GM20431 (cell line): ENCODE measurements at regions not wholly inside any gene's neighbourhood (a gene's known extent, or its start where the extent isn't known, plus 50 kb on each side); places are given as distances from the start of the nearest gene placed in this dataset.
"Not testable (repeated sequence)": the region's sequence is repeated elsewhere in the genome, so short reads cannot be mapped to it uniquely, and the experiment has no call there.

Experiments
- in situ Hi-C: fragments of 300-500 bp; cut with MseI, MboI; formaldehyde crosslinking; loops from one replicate; pipeline ENCODE4 v1.15.0; 2020; ENCODE audit warnings: low sequenced_read_pairs; ENCODE audit not compliant: unreplicated experiment

GRCh38 chr4:154907345-154908045 lies 126.4 kb downstream of the RBM46 start:
- in situ Hi-C loops = not testable (repeated sequence)

GRCh38 chr4:154908168-154908567 lies 127.1 kb downstream of the RBM46 start:
- in situ Hi-C loops = no loop called here

DNA sequence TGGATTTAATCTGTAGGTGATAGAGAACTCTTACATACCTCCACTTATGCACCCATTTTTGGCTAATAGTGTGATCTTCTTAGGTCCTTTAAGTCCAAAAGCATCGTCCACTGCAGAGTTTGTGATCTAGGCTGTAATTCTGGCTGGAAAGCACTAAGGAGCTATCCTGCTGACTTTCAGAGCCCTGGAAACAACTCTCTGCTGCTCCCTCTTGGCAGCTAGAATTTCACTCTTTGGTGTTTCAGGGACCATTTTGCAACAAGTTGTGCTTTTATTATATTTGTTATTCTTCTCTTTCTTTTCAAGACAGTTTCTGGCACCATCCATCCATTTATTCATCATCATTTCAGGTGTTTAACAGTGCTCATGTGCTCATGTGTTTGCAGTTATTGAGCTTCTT lies 130.0 kb downstream of the RBM46 start:
- in situ Hi-C loops = no loop called here

GRCh38 chr4:154911608-154912098 lies 130.6 kb downstream of the RBM46 start:
- in situ Hi-C loops = no loop called here

GRCh38 chr4:154916068-154916467 lies 135.0 kb downstream of the RBM46 start:
- in situ Hi-C loops = no loop called here

DNA sequence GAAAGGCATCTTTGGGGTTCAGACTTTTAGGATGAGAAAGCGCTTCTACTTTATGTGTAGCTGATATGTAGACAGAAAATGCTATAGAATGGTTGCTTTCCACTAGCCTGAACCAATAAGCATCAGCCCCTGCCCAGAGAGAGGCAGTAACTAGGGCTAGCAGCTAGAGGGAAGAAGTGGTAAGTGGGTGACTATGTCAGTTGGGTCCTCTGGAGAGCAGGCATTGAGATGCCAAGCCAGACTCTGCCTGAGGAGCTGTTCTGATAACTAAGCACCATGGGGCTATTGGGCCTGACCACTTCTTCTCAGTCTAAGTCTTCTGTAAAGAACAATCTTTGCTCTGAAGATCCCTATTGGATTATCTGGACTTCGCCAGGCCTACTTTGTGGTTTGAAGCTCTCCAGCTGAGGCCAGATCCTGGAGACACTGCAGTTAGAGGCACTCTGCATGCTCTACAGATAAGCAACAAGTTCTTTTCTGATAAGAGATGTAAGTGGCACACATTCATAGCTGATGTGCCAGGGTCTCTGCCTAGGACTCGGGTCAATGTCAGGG lies 146.1 kb downstream of the RBM46 start:
- in situ Hi-C loops = no loop called here

- in situ Hi-C loops = no loop called here
Measured at GRCh38 chr4:154928640-154929257, 147.7 kb downstream of the RBM46 start.

DNA sequence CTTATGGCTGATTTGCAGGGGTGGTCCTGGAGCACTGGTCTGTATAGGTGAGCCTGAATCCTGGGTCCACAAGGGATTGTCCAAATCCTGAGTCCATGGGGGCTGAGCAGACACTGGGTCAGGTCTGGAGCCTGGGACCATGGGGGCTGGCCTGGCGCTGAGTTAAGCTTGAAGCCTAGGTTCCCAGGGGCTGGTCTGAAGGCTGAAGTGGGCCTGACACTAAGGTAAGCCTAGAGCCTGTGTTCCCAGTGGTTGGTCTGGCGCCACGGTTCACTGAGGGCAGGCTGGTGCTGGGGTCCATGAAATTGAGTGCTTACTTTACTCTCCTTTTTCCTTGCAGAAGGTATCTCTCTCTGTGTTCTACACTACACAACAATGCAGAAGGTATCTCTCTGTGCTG lies 155.8 kb downstream of the RBM46 start:
- in situ Hi-C loops = no loop called here

DNA sequence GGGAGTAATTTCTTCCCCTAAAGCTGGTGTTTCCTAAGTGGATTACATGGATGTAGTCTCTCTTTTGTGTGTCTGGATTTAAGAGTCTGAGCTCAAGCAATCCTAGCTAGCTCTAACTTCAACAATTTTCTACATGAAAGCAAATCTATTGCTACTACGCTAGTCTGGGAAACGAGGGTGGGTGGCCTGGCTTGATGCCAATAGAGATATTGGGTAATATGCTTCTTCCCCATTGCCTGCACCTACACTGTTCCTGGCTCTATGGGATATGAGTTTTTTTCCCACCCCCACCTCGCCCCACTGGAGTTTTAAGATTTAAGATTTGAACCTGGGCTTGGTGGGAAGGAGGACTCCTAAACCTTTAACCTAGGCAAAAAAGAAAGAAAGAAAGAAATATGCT lies 158.8 kb downstream of the RBM46 start:
- in situ Hi-C loops = no loop called here

GRCh38 chr4:154942176-154942575 lies 161.1 kb downstream of the RBM46 start:
- in situ Hi-C loops = no loop called here

DNA sequence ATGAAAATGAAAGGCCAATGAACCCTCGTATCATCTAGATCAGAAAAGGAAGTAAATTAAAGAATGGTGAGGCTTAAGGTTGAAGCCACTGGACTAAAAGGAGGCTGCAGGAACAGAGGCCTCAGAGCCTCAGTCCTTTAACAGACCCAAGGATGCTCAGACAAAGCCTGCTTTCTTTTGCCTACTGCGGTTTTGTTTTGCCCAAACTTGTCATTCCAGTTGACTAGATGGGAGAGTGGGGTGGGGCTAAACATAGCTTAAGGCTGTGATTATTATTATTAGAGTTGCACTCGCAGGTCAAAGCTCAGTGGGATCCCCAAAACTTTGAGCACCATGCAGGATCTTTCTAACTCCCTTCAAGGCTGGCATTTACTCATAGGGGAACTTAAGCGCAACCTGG lies 163.9 kb downstream of the RBM46 start:
- in situ Hi-C loops = no loop called here

DNA sequence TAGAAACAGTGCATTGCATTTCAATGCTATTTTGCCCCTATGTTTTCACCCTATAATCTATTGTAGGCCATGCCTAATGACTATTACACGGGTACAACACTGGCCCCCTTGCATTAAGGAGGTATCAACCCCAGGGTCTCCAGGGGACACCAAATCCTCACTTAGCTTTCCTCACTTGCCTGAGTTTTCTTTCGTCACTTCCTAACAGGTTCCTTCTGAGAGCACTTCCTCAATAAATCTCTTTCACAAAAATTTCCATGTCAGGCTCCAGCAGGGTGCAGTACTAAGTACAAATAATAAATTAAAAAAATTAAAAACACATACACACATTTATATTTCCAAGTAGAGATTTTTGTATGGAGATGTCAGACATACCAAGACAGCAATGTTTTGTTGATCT lies 165.0 kb downstream of the RBM46 start:
- in situ Hi-C loops = no loop called here

DNA sequence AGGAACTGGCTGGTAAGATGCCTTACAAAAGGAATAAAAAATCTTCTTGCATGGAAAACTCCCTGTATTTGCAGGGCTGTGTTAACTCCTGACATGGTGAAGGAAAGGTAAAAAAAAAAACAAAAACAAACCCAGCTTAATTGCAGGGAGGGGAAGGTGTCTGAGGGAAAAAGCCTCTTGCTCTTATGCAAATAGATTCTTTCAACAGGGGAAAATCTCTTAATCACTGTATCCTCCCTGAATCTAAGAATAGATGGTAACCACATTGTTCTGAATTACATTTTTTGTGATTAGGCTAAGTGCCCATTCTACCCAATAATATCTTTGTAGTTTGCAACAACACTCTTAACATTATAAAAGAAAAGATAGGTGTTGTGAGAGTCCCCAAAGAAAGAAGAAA lies 172.6 kb downstream of the RBM46 start:
- in situ Hi-C loops = no loop called here

DNA sequence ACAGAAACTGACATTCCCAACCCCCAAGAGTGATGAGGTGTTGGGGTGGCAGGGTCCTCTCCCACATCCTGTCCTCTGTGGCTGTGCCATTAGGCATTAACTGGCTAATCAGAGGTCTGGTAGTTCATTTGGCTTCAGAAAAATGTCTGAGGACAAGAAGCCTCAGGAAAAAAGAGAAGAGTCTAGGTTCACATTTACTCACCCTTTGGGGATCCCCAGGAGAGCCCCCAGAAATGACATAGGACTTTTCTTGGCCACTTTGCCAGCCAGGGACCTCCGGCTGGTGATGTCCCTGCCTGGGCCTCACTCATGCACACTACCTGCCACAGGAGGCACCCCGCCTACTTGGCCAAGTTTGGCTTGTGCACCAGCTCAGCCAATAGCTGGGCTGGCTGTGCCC lies 173.0 kb downstream of the RBM46 start:
- in situ Hi-C loops = no loop called here

DNA sequence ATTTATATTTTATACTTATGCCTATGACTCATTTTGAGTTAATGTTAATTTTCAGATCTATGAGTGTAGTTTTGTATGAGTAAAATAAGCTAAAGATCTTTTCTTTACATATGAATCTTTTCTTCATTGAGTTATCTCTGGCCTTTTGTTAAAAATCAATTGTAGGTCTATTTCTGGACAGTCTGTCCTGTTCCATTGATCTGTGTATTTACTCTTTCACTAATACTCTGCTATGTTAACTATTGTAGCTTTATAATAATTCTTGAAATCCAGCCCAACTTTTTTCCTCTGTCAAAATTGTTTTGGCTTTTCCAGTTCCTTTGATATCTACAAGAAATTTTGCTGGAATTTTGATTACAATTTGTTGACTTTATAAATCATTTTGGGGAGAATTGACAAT lies 177.0 kb downstream of the RBM46 start:
- in situ Hi-C loops = no loop called here

GRCh38 chr4:154958621-154959358 lies 177.7 kb downstream of the RBM46 start:
- in situ Hi-C loops = no loop called here

GRCh38 chr4:154959756-154960155 lies 178.7 kb downstream of the RBM46 start:
- in situ Hi-C loops = no loop called here

DNA sequence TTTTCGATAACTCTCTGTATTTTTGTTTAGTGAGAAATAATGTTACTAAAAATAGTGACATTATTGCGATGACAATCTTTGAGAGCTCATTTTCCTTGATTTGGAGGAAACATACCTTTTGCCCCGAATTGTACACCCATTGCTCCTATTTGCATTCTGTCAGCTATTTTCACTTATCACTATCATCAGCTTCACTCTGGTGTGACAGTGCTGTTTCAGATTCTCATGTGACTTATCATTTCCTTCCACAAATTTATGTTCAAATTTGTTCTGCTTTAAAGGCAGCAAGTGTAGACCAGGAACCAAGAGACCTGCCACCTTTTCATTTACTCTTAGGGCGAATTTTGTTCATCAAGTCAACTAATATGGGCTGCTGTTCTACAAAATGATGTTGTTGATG lies 179.4 kb downstream of the RBM46 start:
- in situ Hi-C loops = no loop called here

GRCh38 chr4:154961263-154961662 lies 180.2 kb downstream of the RBM46 start:
- in situ Hi-C loops = no loop called here

DNA sequence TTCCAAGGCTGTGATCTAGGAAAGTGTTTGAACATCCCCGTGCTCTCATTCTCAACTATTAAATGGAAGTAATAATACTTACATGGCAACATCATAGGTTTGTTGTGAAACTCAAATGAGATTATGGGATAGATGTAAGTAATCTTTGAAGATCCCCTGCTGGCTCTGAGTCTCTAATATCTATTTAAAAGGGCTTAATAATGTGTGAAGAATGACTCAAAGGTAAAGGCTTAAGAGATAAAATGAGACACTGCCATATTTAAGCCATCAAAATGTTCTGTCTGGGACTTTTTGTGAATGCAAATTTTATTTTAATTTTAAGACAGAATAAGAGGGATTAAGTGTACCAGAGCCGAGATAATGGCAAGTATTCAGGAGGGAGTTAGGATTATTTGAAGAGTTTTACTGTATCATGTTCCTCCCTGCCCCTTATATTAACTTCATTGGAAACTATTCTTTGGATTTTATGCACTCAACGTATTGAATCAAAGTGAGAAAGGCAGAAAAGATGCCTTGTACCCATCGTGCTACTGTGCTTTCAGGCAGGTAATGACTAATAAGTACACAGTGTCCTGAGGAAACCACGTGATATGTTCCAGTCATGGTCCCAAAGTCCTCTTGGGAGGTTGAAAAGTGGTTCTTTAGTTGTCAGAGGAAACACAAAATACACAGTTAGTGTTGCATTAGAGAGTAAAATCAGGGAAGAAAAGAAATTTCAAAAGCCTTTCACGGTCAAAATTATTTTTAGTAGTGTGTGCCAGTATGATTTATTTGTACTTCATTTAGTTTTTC lies 192.4 kb downstream of the RBM46 start:
- in situ Hi-C loops = no loop called here
